Head of caudate nucleus (tissue), 42 donors: ENCODE measurements at regions not wholly inside any gene's neighbourhood (a gene's known extent, or its start where the extent isn't known, plus 50 kb on each side); places are given as distances from the start of the nearest gene placed in this dataset.
A peak's percentile ranks its signal among the peaks of the same experiment; 100 is the strongest.
"Not testable (repeated sequence)": the region's sequence is repeated elsewhere in the genome, so short reads cannot be mapped to it uniquely, and the experiment has no call there.

ENCODE experiments used
- DNase-seq, 42 donors: peaks; one replicate each; pipeline versions ENCODE4 v3.0.0 to v3.0.0-alpha.2; 2020 to 2021; ENCODE audit warnings: mixed read lengths in 7 of 42
- intact Hi-C: fragments of 100-400 bp; cut with DNase I; formaldehyde crosslinking; loops from one replicate; pipeline ENCODE4 v1.15.0; 2022

DNA sequence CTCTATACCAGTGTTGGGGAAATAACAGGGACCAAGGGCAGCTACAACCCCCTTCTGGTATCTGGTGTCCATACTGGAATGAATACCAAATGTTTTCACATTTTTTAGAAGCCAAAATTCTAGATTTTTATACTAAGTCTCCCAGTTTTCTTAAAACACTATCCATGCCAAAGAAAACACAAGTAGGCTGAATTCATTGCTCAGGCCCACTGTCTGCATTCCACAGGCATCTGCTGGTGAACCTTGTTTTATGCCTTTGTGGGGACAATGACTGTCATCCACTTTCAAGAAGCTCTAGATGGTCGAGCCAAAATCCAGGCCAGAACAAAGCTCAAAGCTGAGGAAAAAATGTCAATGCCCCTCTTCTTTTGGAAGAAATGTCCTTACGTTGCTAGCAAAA, 213.4 kb upstream of the RASGEF1B start:
- intact Hi-C loops: no loop called here
- DNase-seq: no peak

DNA sequence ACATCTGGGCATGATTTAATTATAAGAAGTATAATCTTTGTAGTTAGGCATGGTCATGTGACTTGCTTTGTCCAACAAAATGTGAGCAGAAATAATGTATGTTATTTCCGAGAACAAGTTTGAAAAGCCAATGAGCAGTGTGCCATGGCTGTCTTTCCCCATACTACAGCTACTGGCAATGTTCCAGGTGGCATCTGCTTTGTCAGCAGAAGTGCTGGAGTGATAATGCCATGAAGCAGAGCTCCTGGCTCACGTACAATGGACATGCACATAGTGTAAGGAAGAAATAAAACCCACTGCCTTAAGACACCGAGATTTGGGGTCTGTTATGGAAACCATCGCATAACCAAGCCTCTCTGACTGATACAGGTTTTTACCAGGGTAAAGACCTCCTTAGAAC, 212.6 kb upstream of the RASGEF1B start:
- peak in 4 of 42 donors; percentile 5 to 13 (median 8) for DNase-seq
- intact Hi-C loops: no loop called here

DNA sequence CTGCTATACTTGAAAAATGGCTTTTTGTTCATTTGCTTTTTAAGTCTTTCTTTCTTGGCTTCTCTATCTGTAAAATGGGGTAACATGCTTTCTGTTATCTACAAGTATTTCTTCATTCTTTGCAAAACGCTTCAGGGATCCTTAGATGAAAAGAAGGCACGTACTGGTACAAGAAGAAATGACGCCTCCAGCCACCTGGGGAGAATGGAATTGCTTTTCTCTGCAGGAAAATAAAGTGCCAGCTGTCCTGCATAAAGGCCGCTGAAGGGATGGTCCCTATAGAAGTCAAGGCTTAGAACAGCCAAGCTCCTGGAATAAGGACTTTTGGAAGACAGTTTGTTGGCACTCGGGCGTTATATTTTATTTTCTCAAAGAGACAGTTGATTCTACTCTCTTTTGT, 210.8 kb upstream of the RASGEF1B start:
- no peak for DNase-seq
- intact Hi-C loops: no loop called here

- intact Hi-C loops: no loop called here
- DNase-seq: no peak
Measured at GRCh38 chr4:81679315-81679714, 207.6 kb upstream of the RASGEF1B start.

DNA sequence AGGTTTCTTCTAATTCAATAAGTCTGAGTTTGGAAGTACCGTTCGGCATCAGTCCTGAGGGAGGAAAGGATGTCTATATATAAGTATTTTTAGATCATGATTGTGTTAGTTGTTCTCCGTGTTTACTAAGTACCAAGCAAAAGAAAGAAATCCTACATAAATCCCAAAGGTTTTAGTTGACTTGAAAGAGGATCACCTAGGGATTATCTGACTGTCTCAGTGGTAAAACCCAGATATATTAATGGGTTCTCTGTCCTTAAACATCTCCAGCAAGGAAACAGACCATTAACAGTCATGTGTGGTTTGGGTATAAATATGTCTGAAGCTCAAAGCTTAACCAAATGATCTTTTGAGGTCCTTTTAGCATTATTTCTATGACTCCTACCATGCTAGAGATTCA, 207.1 kb upstream of the RASGEF1B start:
- intact Hi-C loops: no loop called here
- DNase-seq: no peak

- no peak for DNase-seq
- intact Hi-C loops: no loop called here
Measured at GRCh38 chr4:81676537-81676936, 204.8 kb upstream of the RASGEF1B start.

- intact Hi-C loops: no loop called here
- DNase-seq: no peak
Measured at GRCh38 chr4:81675791-81676393, 204.2 kb upstream of the RASGEF1B start.

- intact Hi-C loops: no loop called here
- DNase-seq: no peak
Measured at GRCh38 chr4:81673961-81674360, 202.3 kb upstream of the RASGEF1B start.

DNA sequence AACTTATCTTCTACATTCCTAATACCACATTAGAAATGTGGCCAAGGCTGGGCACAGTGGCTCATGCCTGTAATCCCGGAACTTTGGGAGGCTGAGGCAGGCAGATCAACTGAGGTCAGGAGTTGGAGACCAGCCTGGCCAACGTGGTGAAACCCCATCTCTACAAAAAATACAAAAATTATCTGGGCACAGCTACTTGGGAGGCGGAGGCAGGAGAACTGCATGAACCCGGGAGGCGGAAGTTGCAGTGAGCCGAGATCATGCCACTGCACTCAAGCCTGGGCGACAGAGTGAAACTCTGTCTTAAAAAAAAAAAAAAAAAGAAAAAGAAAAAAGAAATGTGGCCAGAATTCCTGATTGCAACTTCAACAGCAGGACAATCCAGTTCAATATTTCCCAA, 196.6 kb upstream of the RASGEF1B start:
- DNase-seq, intact Hi-C loops: not testable (repeated sequence)

GRCh38 chr4:81667539-81667938, 195.8 kb upstream of the RASGEF1B start:
- intact Hi-C loops: no loop called here
- no peak for DNase-seq

- intact Hi-C loops: no loop called here
- no peak for DNase-seq
Measured at GRCh38 chr4:81666491-81666890, 194.8 kb upstream of the RASGEF1B start.

GRCh38 chr4:81665649-81666048, 193.9 kb upstream of the RASGEF1B start:
- intact Hi-C loops: no loop called here
- DNase-seq: no peak

- intact Hi-C loops: no loop called here
- no peak for DNase-seq
Measured at GRCh38 chr4:81665045-81665444, 193.3 kb upstream of the RASGEF1B start.

- intact Hi-C loops: no loop called here
- DNase-seq: no peak
Measured at GRCh38 chr4:81664079-81664478, 192.4 kb upstream of the RASGEF1B start.

- no peak for DNase-seq
- intact Hi-C loops: no loop called here
Measured at GRCh38 chr4:81663368-81663767, 191.7 kb upstream of the RASGEF1B start.

DNA sequence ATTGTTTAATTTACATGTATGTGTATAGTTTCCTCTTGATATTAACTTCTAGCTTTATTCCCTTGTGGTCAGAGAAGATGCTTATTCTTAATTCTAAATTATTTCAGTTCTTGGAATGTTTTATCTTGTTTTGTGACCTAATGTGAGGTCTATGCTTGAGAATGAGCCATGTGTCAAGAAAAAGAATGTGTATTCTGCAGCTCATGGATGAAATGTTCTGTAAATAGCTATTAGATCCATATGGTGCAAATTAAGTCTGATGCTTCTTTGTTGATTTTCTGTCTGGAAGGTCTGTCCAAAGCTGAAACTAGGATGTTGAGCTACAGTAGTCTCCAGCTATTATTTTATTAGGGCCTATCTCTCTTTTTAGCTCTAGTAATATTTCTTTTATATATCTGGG, 187.3 kb upstream of the RASGEF1B start:
- intact Hi-C loops: no loop called here
- DNase-seq: no peak

- intact Hi-C loops: no loop called here
- DNase-seq: peak in 15 of 42 donors; percentile 4 to 66 (median 20)
Measured at GRCh38 chr4:81652069-81652478, 180.4 kb upstream of the RASGEF1B start.

GRCh38 chr4:81651243-81651899, 179.7 kb upstream of the RASGEF1B start:
- DNase-seq: no peak
- intact Hi-C loops: no loop called here

DNA sequence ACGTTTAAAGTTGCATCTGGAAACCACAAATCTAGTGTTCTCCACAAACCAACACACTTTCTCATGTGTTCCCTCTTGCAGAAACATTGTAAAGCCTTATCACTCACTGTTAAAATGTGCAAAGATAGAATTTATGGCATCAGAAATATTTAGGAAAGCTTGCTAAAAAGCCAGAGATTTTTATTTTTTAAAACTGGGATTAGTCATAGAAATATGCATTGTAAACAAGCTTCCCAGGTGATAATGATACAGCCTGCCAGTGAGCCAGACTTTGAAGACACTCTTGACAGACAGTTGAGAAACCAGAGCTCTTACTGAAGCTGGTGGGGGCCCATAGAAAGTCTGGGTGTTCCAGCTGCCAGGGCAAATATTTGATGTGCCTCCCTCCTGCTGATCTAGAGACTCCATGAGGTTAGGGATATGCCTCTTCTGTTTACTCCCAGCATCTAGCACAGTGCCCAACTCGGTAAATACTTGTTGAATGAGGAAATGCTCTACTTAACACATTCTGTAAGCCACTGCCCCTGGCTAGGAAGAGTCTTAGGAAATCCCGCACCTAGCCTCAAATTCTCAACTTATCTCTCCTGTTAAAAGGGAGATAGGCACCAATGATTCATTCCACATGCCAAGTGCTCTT, 179.0 kb upstream of the RASGEF1B start:
- DNase-seq: no peak
- intact Hi-C loops: no loop called here

DNA sequence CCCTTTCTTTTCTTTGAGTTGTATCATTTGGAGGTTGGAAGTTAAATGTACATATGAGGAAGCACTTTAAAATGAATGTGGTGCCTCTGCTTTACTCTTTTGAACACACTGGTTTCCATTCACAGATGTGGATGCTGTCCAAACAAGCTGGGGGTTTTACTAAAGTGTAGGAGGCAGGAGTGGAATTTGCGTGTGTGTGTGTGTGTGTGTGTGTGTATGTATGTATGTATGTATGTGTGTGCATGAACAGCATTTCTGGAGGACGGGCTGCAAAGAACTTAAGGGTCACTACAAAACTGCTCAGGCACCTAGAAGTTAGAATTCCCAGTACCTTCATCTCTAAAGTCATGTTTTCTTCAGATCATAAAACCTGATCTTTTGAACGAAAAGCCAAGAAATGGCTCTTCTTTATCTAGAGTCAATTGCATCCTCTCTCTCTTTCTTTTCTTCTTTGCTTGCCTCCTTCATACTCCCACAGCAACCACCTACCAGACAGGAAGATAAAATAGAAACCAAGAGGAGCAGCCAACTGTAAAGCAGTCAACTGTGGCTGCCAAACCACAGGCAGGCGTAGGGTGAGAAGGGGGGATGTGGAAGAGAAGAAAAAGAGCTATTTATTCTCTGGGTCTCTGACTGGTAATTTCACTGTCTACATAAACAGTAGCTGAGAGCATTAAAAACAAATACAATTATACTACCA, 177.0 kb upstream of the RASGEF1B start:
- intact Hi-C loops: no loop called here
- DNase-seq: peak in 2 of 42 donors; percentile 13 to 43
